ENCODE measurements at regions not wholly inside any gene's neighbourhood (a gene's known extent, or its start where the extent isn't known, plus 50 kb on each side); places are given as distances from the start of the nearest gene placed in this dataset.

DNA sequence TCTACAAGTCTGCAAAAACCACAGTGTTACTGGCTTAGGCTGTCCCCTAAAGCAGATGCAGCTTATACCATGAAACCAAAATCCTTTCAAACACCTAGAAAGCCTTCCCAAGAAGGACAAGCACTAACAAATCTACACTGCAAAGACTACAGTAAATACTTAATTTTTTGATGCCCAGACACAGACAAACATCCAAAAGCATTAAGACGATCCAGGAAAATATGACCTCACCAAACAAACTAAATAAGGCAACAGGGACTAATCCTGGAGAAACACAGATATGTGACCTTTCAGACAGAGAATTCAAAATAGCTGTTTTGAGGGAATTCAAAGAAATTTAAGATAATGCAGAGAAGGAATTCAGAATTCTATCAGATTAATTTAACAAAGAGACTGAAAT is 423.5 kb downstream of the COL12A1 start:
- TF ChIP-seq, protein P1, sequence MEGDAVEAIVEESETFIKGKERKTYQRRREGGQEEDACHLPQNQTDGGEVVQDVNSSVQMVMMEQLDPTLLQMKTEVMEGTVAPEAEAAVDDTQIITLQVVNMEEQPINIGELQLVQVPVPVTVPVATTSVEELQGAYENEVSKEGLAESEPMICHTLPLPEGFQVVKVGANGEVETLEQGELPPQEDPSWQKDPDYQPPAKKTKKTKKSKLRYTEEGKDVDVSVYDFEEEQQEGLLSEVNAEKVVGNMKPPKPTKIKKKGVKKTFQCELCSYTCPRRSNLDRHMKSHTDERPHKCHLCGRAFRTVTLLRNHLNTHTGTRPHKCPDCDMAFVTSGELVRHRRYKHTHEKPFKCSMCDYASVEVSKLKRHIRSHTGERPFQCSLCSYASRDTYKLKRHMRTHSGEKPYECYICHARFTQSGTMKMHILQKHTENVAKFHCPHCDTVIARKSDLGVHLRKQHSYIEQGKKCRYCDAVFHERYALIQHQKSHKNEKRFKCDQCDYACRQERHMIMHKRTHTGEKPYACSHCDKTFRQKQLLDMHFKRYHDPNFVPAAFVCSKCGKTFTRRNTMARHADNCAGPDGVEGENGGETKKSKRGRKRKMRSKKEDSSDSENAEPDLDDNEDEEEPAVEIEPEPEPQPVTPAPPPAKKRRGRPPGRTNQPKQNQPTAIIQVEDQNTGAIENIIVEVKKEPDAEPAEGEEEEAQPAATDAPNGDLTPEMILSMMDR (IDR thresholded peaks at IDR 0.05; ENCODE audit: extremely low read depth, low read depth, low read length): no peak
- no peak overlapping the region for H3K4me2 ChIP-seq (ENCODE audit: insufficient read depth, low read length)

DNA sequence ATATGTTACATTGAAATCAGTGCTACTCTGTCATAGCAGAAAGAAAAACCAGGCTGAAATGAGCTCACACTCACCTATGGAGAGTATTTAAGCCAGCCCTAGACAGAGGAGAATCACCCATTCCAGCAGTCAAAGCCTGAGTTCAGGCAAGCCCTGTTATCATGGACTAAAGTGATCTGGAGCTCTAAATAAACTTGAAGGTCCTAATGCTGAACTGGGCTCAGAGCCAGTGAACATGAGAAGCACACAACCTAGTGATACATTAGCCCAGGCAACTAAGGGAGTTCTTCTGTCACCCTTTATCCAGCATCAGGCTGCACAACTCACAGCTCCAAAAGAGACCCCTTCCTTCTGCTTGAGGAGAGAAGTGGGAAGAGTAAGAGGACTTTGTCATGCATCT is 425.0 kb downstream of the COL12A1 start:
- Histone ChIP-seq H3K27me3 (ENCODE audit: insufficient read depth, low read length) (no peaks in the 10 kb centered on the region), H3K4me3 (ENCODE audit: insufficient read depth, low read length) (no peak overlapping the region), H3K4me1 (ENCODE audit: insufficient read depth, low read length) (no peaks in the 10 kb centered on the region), H3K36me3 (ENCODE audit: insufficient read depth, low read length) (no peaks in the 10 kb centered on the region), H3K4me2 (ENCODE audit: insufficient read depth, low read length) (no peak overlapping the region), H4K20me1 (ENCODE audit: insufficient read depth, low read length) (no peaks in the 10 kb centered on the region), H3K27ac (ENCODE audit: low read depth, low read length) (no peak overlapping the region), H3K79me2 (ENCODE audit: insufficient read depth, low read length) (no peaks in the 10 kb centered on the region), H3K9me3 (ENCODE audit: low read depth, low read length) (no peaks in the 10 kb centered on the region), H2AFZ (ENCODE audit: low read length) (no peak overlapping the region)
- DNase-seq (ENCODE audit: insufficient read length, low spot score, missing footprints): no peak
- TF ChIP-seq, protein P1 (IDR thresholded peaks at IDR 0.05; ENCODE audit: extremely low read depth, low read depth, low read length): no peak

More for the DNA sequence above, 423.5 kb downstream of the COL12A1 start:
- Histone ChIP-seq H3K27me3 (ENCODE audit: insufficient read depth, low read length) (no peaks in the 10 kb centered on the region), H3K36me3 (ENCODE audit: insufficient read depth, low read length) (no peaks in the 10 kb centered on the region), H3K4me3 (ENCODE audit: insufficient read depth, low read length) (no peak overlapping the region), H2AFZ (ENCODE audit: low read length) (no peak overlapping the region), H4K20me1 (ENCODE audit: insufficient read depth, low read length) (no peaks in the 10 kb centered on the region), H3K4me1 (ENCODE audit: insufficient read depth, low read length) (no peaks in the 10 kb centered on the region), H3K79me2 (ENCODE audit: insufficient read depth, low read length) (no peaks in the 10 kb centered on the region), H3K9me3 (ENCODE audit: low read depth, low read length) (no peaks in the 10 kb centered on the region), H3K27ac (ENCODE audit: low read depth, low read length) (no peak overlapping the region)
- DNase-seq (ENCODE audit: insufficient read length, low spot score, missing footprints): no peak

DNA sequence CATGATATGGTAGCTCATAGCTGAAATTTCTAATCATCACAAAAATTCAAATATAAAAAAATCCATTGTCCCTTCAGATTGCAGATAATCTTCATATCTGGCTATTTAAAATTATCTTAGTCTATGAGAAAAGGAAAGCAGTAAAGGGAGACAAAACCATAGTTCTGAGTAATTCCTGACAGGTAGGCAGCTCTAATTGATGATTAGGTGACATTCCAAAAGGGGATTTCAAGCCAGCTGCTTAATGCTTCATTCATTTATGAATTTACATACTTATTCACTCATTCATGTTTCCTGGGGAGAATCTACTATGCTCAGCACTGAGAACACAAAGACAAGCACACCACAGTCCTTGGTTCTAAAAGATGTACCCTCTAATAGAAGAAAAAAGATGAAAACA is 437.1 kb downstream of the COL12A1 start:
- Histone ChIP-seq H3K4me3 (ENCODE audit: insufficient read depth, low read length) (no peak overlapping the region), H2AFZ (ENCODE audit: low read length) (no peak overlapping the region), H4K20me1 (ENCODE audit: insufficient read depth, low read length) (no peaks in the 10 kb centered on the region), H3K27ac (ENCODE audit: low read depth, low read length) (no peak overlapping the region), H3K79me2 (ENCODE audit: insufficient read depth, low read length) (no peaks in the 10 kb centered on the region), H3K36me3 (ENCODE audit: insufficient read depth, low read length) (no peaks in the 10 kb centered on the region), H3K27me3 (ENCODE audit: insufficient read depth, low read length) (no peaks in the 10 kb centered on the region), H3K4me1 (ENCODE audit: insufficient read depth, low read length) (no peaks in the 10 kb centered on the region), H3K9me3 (ENCODE audit: low read depth, low read length) (no peaks in the 10 kb centered on the region), H3K4me2 (ENCODE audit: insufficient read depth, low read length) (no peak overlapping the region)
- TF ChIP-seq, protein P1 (IDR thresholded peaks at IDR 0.05; ENCODE audit: extremely low read depth, low read depth, low read length): no peak
- DNase-seq (ENCODE audit: insufficient read length, low spot score, missing footprints): no peak

DNA sequence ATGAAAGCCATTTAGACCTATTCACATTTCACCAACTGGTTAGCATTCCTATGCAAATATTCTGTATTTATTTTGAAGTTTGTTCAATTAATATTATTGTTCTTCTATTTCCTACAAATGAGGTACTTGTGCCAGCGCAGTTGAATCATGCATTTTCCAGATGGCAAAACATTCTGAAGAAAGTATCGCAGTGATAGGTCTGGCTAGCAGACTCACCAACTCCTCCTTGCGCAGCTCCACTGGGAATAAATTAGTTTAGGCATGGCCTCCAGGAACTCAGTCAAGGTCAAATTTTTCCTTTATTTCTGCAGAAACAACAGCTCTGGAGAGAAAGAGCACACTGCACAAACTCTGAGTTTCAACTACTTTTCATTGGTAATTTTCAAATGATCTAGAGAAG is 437.7 kb downstream of the COL12A1 start:
- no peaks in the 10 kb centered on the region for H3K27me3 ChIP-seq (ENCODE audit: insufficient read depth, low read length)
- no peaks in the 10 kb centered on the region for H3K36me3 ChIP-seq (ENCODE audit: insufficient read depth, low read length)
- no peaks in the 10 kb centered on the region for H3K79me2 ChIP-seq (ENCODE audit: insufficient read depth, low read length)
- no peaks in the 10 kb centered on the region for H3K4me1 ChIP-seq (ENCODE audit: insufficient read depth, low read length)
- DNase-seq (ENCODE audit: insufficient read length, low spot score, missing footprints): no peak
- H3K4me2 ChIP-seq (ENCODE audit: insufficient read depth, low read length): no peak overlapping the region
- H3K27ac ChIP-seq (ENCODE audit: low read depth, low read length): no peak overlapping the region
- H3K4me3 ChIP-seq (ENCODE audit: insufficient read depth, low read length): no peak overlapping the region
- H2AFZ ChIP-seq (ENCODE audit: low read length): no peak overlapping the region
- no peaks in the 10 kb centered on the region for H4K20me1 ChIP-seq (ENCODE audit: insufficient read depth, low read length)
- no peaks in the 10 kb centered on the region for H3K9me3 ChIP-seq (ENCODE audit: low read depth, low read length)
- TF ChIP-seq, protein P1 (IDR thresholded peaks at IDR 0.05; ENCODE audit: extremely low read depth, low read depth, low read length): no peak

All from osteoblast (primary cell).